ENCODE measurements at regions not wholly inside any gene's neighbourhood (a gene's known extent, or its start where the extent isn't known, plus 50 kb on each side); places are given as distances from the start of the nearest gene placed in this dataset.

- Histone ChIP-seq H2AFZ (ENCODE audit: insufficient read depth, low read length, poor library complexity) (no peak overlapping the region), H4K91ac (ENCODE audit: low read depth, low read length) (no peak overlapping the region), H3K4ac (ENCODE audit: low read depth, low read length) (no peak overlapping the region), H2BK120ac (ENCODE audit: insufficient read depth, low read length, poor library complexity) (no peak overlapping the region), H3K18ac (ENCODE audit: low read length) (no peak overlapping the region), H3K79me1 (ENCODE audit: low read length) (no peaks in the 10 kb centered on the region), H3K4me1 (ENCODE audit: control insufficient read depth in 1 of 2, insufficient read depth in 2 of 2, low read length in 2 of 2) (no peaks in the 10 kb centered on the region), H2BK5ac (ENCODE audit: low read depth, low read length, poor library complexity) (no peak overlapping the region), H3K27ac (ENCODE audit: low read depth, low read length) (no peak overlapping the region), H3K14ac (ENCODE audit: low read length) (no peak overlapping the region), H2BK12ac (ENCODE audit: low read length) (no peak overlapping the region), H3K4me3 (ENCODE audit: low read depth, low read length) (no peak overlapping the region), H4K12ac (ENCODE audit: low read depth, low read length) (no peak overlapping the region), H2AK5ac (ENCODE audit: low read length) (no peak overlapping the region), H3K9ac (ENCODE audit: low read length) (no peak overlapping the region), H3K4me2 (ENCODE audit: low read length) (no peak overlapping the region), H4K8ac (ENCODE audit: low read depth, low read length) (no peak overlapping the region), H3K23ac (ENCODE audit: low read length) (no peak overlapping the region), H3K79me2 (ENCODE audit: control insufficient read depth, insufficient read depth, low read length, poor library complexity) (no peaks in the 10 kb centered on the region), H3K27me3 (ENCODE audit: insufficient read depth, low read length) (no peaks in the 10 kb centered on the region), H3K36me3 (ENCODE audit: control insufficient read depth in 1 of 2, insufficient read depth in 2 of 2, low read length in 2 of 2) (no peaks in the 10 kb centered on the region), H3K9me3 (ENCODE audit: insufficient read depth, low read depth, low read length) (no peaks in the 10 kb centered on the region)
- no peak for DNase-seq
- WGBS (ENCODE audit: extremely low coverage, insufficient coverage, insufficient read length), result no CpG with 5 or more reads among the region's 6 CpGs
Observed at GRCh38 chr7:32415519-32415918, 74.7 kb downstream of the LSM5 start.

- H4K12ac ChIP-seq (ENCODE audit: low read depth, low read length), result no peak overlapping the region
- no peak overlapping the region for H3K9ac ChIP-seq (ENCODE audit: low read length)
- H2AFZ ChIP-seq (ENCODE audit: insufficient read depth, low read length, poor library complexity), result no peak overlapping the region
- H2BK5ac ChIP-seq (ENCODE audit: low read depth, low read length, poor library complexity), result no peak overlapping the region
- WGBS (ENCODE audit: extremely low coverage, insufficient coverage, insufficient read length), result no CpG with 5 or more reads among the region's 4 CpGs
- no peak overlapping the region for H3K23ac ChIP-seq (ENCODE audit: low read length)
- no peak overlapping the region for H2AK5ac ChIP-seq (ENCODE audit: low read length)
- H3K79me1 ChIP-seq (ENCODE audit: low read length), result no peaks in the 10 kb centered on the region
- DNase-seq, result peak in 1 of 2 donors; percentile 84
- H3K79me2 ChIP-seq (ENCODE audit: control insufficient read depth, insufficient read depth, low read length, poor library complexity), result no peaks in the 10 kb centered on the region
- H3K4me2 ChIP-seq (ENCODE audit: low read length), result no peak overlapping the region
- H2BK120ac ChIP-seq (ENCODE audit: insufficient read depth, low read length, poor library complexity), result no peak overlapping the region
- H2BK12ac ChIP-seq (ENCODE audit: low read length), result no peak overlapping the region
- H3K9me3 ChIP-seq (ENCODE audit: insufficient read depth, low read depth, low read length), result no peaks in the 10 kb centered on the region
- H4K91ac ChIP-seq (ENCODE audit: low read depth, low read length), result no peak overlapping the region
- no peak overlapping the region for H3K4me3 ChIP-seq (ENCODE audit: low read depth, low read length)
- H3K36me3 ChIP-seq (ENCODE audit: control insufficient read depth in 1 of 2, insufficient read depth in 2 of 2, low read length in 2 of 2), result no peaks in the 10 kb centered on the region
- H3K18ac ChIP-seq (ENCODE audit: low read length), result no peak overlapping the region
- no peaks in the 10 kb centered on the region for H3K4me1 ChIP-seq (ENCODE audit: control insufficient read depth in 1 of 2, insufficient read depth in 2 of 2, low read length in 2 of 2)
- H4K8ac ChIP-seq (ENCODE audit: low read depth, low read length), result no peak overlapping the region
- no peak overlapping the region for H3K14ac ChIP-seq (ENCODE audit: low read length)
- no peak overlapping the region for H3K27ac ChIP-seq (ENCODE audit: low read depth, low read length)
- no peak overlapping the region for H3K4ac ChIP-seq (ENCODE audit: low read depth, low read length)
- no peaks in the 10 kb centered on the region for H3K27me3 ChIP-seq (ENCODE audit: insufficient read depth, low read length)
Observed at GRCh38 chr7:32412471-32412870, 77.7 kb downstream of the LSM5 start.

DNA sequence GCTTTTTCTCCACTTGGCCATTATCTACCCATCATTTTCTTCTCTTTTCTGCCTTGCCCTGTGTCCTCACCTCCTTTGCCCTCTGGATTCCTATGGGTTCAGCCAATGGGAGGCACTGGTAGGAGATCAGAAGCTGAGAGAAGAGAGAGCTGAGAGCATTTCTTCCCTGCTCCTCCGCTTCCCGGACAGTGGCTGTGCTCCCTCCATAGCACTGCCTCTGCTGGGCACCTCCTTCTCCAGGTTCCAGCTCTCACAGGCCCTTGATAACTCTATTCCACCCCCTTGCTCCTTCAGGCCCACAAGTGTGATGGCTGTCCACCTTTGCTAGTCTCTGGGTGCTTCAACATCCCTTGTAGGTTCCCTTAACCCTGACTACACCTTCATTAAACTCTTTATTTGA lies 79.6 kb downstream of the LSM5 start:
- no CpG with 5 or more reads among the region's 2 CpGs for WGBS (ENCODE audit: extremely low coverage, insufficient coverage, insufficient read length)
- Histone ChIP-seq H3K27ac (ENCODE audit: low read depth, low read length) (no peak overlapping the region), H2BK12ac (ENCODE audit: low read length) (no peak overlapping the region), H3K9ac (ENCODE audit: low read length) (no peak overlapping the region), H3K9me3 (ENCODE audit: insufficient read depth, low read depth, low read length) (no peaks in the 10 kb centered on the region), H3K36me3 (ENCODE audit: control insufficient read depth in 1 of 2, insufficient read depth in 2 of 2, low read length in 2 of 2) (no peaks in the 10 kb centered on the region), H3K14ac (ENCODE audit: low read length) (no peak overlapping the region), H2AK5ac (ENCODE audit: low read length) (no peak overlapping the region), H2BK120ac (ENCODE audit: insufficient read depth, low read length, poor library complexity) (no peak overlapping the region), H2AFZ (ENCODE audit: insufficient read depth, low read length, poor library complexity) (no peak overlapping the region), H3K4me2 (ENCODE audit: low read length) (no peak overlapping the region), H4K91ac (ENCODE audit: low read depth, low read length) (no peak overlapping the region), H3K79me1 (ENCODE audit: low read length) (no peaks in the 10 kb centered on the region), H3K27me3 (ENCODE audit: insufficient read depth, low read length) (no peaks in the 10 kb centered on the region), H3K4me3 (ENCODE audit: low read depth, low read length) (no peak overlapping the region), H3K4me1 (ENCODE audit: control insufficient read depth in 1 of 2, insufficient read depth in 2 of 2, low read length in 2 of 2) (no peaks in the 10 kb centered on the region), H4K8ac (ENCODE audit: low read depth, low read length) (no peak overlapping the region), H3K23ac (ENCODE audit: low read length) (no peak overlapping the region), H2BK5ac (ENCODE audit: low read depth, low read length, poor library complexity) (no peak overlapping the region), H3K18ac (ENCODE audit: low read length) (no peak overlapping the region), H3K79me2 (ENCODE audit: control insufficient read depth, insufficient read depth, low read length, poor library complexity) (no peaks in the 10 kb centered on the region), H4K12ac (ENCODE audit: low read depth, low read length) (no peak overlapping the region), H3K4ac (ENCODE audit: low read depth, low read length) (no peak overlapping the region)
- DNase-seq, result no peak

DNA sequence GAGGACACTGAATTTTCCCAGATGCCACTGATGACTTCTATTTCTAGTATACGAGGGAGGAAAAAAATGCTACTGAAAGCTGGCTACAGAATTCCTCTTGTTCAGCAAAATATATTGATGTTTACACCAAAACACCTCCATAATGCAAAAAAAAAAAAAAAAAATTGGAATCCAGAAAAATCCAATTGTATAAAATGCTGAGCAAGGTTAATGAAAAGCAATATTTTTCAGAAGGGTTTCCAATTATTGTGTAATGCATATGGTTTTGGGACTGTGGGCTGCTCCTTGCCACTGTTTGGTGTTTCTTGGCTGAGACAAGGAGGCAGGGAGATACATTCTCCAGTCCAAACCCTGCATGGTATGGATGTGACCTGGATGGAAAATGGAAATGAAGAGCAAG lies 83.8 kb downstream of the LSM5 start:
- no peaks in the 10 kb centered on the region for H3K79me2 ChIP-seq (ENCODE audit: control insufficient read depth, insufficient read depth, low read length, poor library complexity)
- H3K36me3 ChIP-seq (ENCODE audit: control insufficient read depth in 1 of 2, insufficient read depth in 2 of 2, low read length in 2 of 2), result no peaks in the 10 kb centered on the region
- H3K27ac ChIP-seq (ENCODE audit: low read depth, low read length), result no peak overlapping the region
- no peak overlapping the region for H3K18ac ChIP-seq (ENCODE audit: low read length)
- H3K14ac ChIP-seq (ENCODE audit: low read length), result no peak overlapping the region
- H3K4me1 ChIP-seq (ENCODE audit: control insufficient read depth in 1 of 2, insufficient read depth in 2 of 2, low read length in 2 of 2), result no peaks in the 10 kb centered on the region
- no peak overlapping the region for H4K12ac ChIP-seq (ENCODE audit: low read depth, low read length)
- WGBS (ENCODE audit: extremely low coverage, insufficient coverage, insufficient read length), result no CpG with 5 or more reads among the region's 1 CpG
- no peaks in the 10 kb centered on the region for H3K27me3 ChIP-seq (ENCODE audit: insufficient read depth, low read length)
- DNase-seq, result no peak
- H3K4me3 ChIP-seq (ENCODE audit: low read depth, low read length), result no peak overlapping the region
- H3K23ac ChIP-seq (ENCODE audit: low read length), result no peak overlapping the region
- H2BK5ac ChIP-seq (ENCODE audit: low read depth, low read length, poor library complexity), result no peak overlapping the region
- H4K91ac ChIP-seq (ENCODE audit: low read depth, low read length), result no peak overlapping the region
- no peak overlapping the region for H2AFZ ChIP-seq (ENCODE audit: insufficient read depth, low read length, poor library complexity)
- H3K4ac ChIP-seq (ENCODE audit: low read depth, low read length), result no peak overlapping the region
- no peak overlapping the region for H4K8ac ChIP-seq (ENCODE audit: low read depth, low read length)
- H3K9me3 ChIP-seq (ENCODE audit: insufficient read depth, low read depth, low read length), result no peaks in the 10 kb centered on the region
- H2BK12ac ChIP-seq (ENCODE audit: low read length), result no peak overlapping the region
- H3K4me2 ChIP-seq (ENCODE audit: low read length), result no peak overlapping the region
- H2BK120ac ChIP-seq (ENCODE audit: insufficient read depth, low read length, poor library complexity), result no peak overlapping the region
- H3K9ac ChIP-seq (ENCODE audit: low read length), result no peak overlapping the region
- no peak overlapping the region for H2AK5ac ChIP-seq (ENCODE audit: low read length)
- no peaks in the 10 kb centered on the region for H3K79me1 ChIP-seq (ENCODE audit: low read length)
